Naive thymus-derived CD4-positive, alpha-beta T cell (primary cell): ENCODE measurements at regions not wholly inside any gene's neighbourhood (a gene's known extent, or its start where the extent isn't known, plus 50 kb on each side); places are given as distances from the start of the nearest gene placed in this dataset.

Source experiments
- ATAC-seq: fragments of 150-1000 bp; cut with Tn5 transposase; 2 replicates; pipeline ENCODE4 v1.10.0; 2021; ENCODE audit warnings: mild to moderate bottlenecking, moderate library complexity
- CTCF ChIA-PET: fragments of 350-600 bp; sonication (Branson Sonifier 250); formaldehyde crosslinking; loops from one replicate; lab custom pipeline; 2021; ENCODE audit warnings: antibody characterized with exemption; lab: Charles Lee
- POLR2A ChIA-PET: fragments of 350-600 bp; sonication (Branson Sonifier 250); formaldehyde crosslinking; loops from one replicate; lab custom pipeline; 2021; ENCODE audit warnings: antibody characterized with exemption, inconsistent platforms; lab: Charles Lee
- DNase-seq, 9 donors: peaks; one replicate each; pipeline versions ENCODE4 v3.0.0 to v3.0.0-alpha.2; 2020 to 2022; ENCODE audit warnings: mixed read lengths in 1 of 9
- H3K27ac ChIP-seq: one replicate; pipeline ENCODE4 v1.7.0; 2013; ENCODE audit warnings: mild to moderate bottlenecking, low read depth, low read length, moderate library complexity
- H3K27me3 ChIP-seq, 2 donors: one replicate each; pipeline ENCODE4 v1.7.0; 2013; ENCODE audit warnings: low read length in 2 of 2, mild to moderate bottlenecking in 2 of 2, moderate library complexity in 2 of 2; ENCODE audit not compliant: control insufficient read depth in 2 of 2, insufficient read depth in 2 of 2
- H3K36me3 ChIP-seq, 3 experiments: 1 replicate in 2 of 3; 2 replicates in 1 of 3; pipeline ENCODE4 v1.7.0; 2013; ENCODE audit warnings: low read length in 3 of 3, mild to moderate bottlenecking in 3 of 3, moderate library complexity in 1 of 3; ENCODE audit not compliant: insufficient read depth in 3 of 3, control insufficient read depth in 2 of 3
- H3K4me1 ChIP-seq, 2 donors: one replicate each; pipeline ENCODE4 v1.7.0; 2013; ENCODE audit warnings: low read length in 2 of 2, mild to moderate bottlenecking in 2 of 2, moderate library complexity in 1 of 2; ENCODE audit not compliant: control insufficient read depth in 2 of 2, insufficient read depth in 2 of 2
- H3K4me3 ChIP-seq: 2 replicates; pipeline ENCODE4 v1.7.0; 2013; ENCODE audit warnings: mild to moderate bottlenecking, low read length
- H3K9me3 ChIP-seq, 3 experiments: 1 replicate in 2 of 3; 2 replicates in 1 of 3; pipeline ENCODE4 v1.7.0; 2013; ENCODE audit warnings: low read length in 3 of 3; ENCODE audit not compliant: control insufficient read depth in 2 of 3
- H3K27ac Mint-ChIP-seq, 9 donors: one replicate each; pipeline ENCODE4 v1.8.0; 2020 to 2022; ENCODE audit warnings: mixed read lengths in 9 of 9, mild to moderate bottlenecking in 8 of 9, moderate library complexity in 5 of 9, inconsistent platforms in 2 of 9
- H3K27me3 Mint-ChIP-seq, 5 donors: one replicate each; pipeline ENCODE4 v1.8.0; 2021 to 2022; ENCODE audit warnings: mixed read lengths in 5 of 5, mild to moderate bottlenecking in 1 of 5
- H3K36me3 Mint-ChIP-seq, 5 donors: one replicate each; pipeline ENCODE4 v1.8.0; 2020 to 2022; ENCODE audit warnings: mixed read lengths in 5 of 5, mild to moderate bottlenecking in 3 of 5, inconsistent platforms in 1 of 5
- H3K4me1 Mint-ChIP-seq, 7 donors: one replicate each; pipeline ENCODE4 v1.8.0; 2020 to 2022; ENCODE audit warnings: mixed read lengths in 7 of 7, mild to moderate bottlenecking in 3 of 7, inconsistent platforms in 1 of 7
- H3K4me3 Mint-ChIP-seq, 10 donors: one replicate each; pipeline ENCODE4 v1.8.0; 2020 to 2022; ENCODE audit warnings: mild to moderate bottlenecking in 10 of 10, mixed read lengths in 10 of 10, moderate library complexity in 6 of 10, inconsistent platforms in 2 of 10
- H3K9me3 Mint-ChIP-seq, 11 donors: one replicate each; pipeline ENCODE4 v1.8.0; 2020 to 2022; ENCODE audit warnings: mixed read lengths in 11 of 11, mild to moderate bottlenecking in 4 of 11, inconsistent platforms in 1 of 11, moderate library complexity in 1 of 11
- intact Hi-C, 2 donors: fragments of 100-400 bp; cut with micrococcal nuclease; formaldehyde crosslinking; loops; one replicate each; pipeline ENCODE4 v1.15.1; 2023

DNA sequence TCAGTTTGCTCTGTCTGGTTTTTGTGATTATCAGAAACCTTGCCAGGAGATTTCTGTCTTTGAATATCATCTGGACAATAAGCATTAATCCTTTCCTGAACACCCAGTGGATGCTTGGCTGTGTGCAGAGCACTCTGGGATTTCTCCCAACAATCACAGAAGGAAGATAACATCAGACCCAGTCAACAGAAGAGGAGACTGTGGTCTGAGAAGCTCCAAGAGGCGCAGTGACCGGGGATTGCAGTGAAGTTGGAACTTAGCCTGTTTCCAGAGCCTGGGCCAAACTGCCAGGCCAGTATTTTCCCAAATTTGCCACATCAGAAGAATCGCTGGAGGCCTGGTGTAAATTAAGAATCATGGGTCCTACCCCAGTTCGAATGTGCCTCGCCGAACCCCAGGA, 264.7 kb downstream of the C16orf95 start:
- Histone ChIP-seq H3K9me3 (no peaks in the 10 kb centered on the region), H3K4me1 (no peaks in the 10 kb centered on the region), H3K27me3 (no peaks in the 10 kb centered on the region), H3K36me3 (no peaks in the 10 kb centered on the region), H3K4me3 (no peak overlapping the region), H3K27ac (no peak overlapping the region)
- ChIA-PET CTCF (no interaction called here), POLR2A (no interaction called here)
- no peak overlapping the region for H3K4me3 Mint-ChIP-seq
- intact Hi-C loops = no loop called here
- ATAC-seq (no peak), DNase-seq (no peak)
- peaks cover 0 to 17% (median 3%) of the 10 kb centered on the region in 11 donors for H3K9me3 Mint-ChIP-seq
- H3K27me3 Mint-ChIP-seq = peaks cover 9 to 36% (median 26%) of the 10 kb centered on the region in 5 donors
- H3K27ac Mint-ChIP-seq = no peak overlapping the region
- no peaks in the 10 kb centered on the region for H3K4me1 Mint-ChIP-seq
- peaks cover 0 to 4% (median 0%) of the 10 kb centered on the region in 5 donors for H3K36me3 Mint-ChIP-seq

GRCh38 chr16:87053016-87053982, 263.9 kb downstream of the C16orf95 start:
- H3K36me3 ChIP-seq = no peaks in the 10 kb centered on the region
- Mint-ChIP-seq H3K9me3 (peaks cover 0 to 17% (median 3%) of the 10 kb centered on the region in 11 donors), H3K36me3 (peaks cover 0 to 4% (median 0%) of the 10 kb centered on the region in 5 donors), H3K27ac (no peak overlapping the region), H3K4me1 (no peaks in the 10 kb centered on the region), H3K4me3 (no peak overlapping the region), H3K27me3 (peaks cover 9 to 36% (median 26%) of the 10 kb centered on the region in 5 donors)
- H3K27ac ChIP-seq = no peak overlapping the region
- H3K4me3 ChIP-seq = no peak overlapping the region
- ChIA-PET CTCF (no interaction called here), POLR2A (no interaction called here)
- no peaks in the 10 kb centered on the region for H3K4me1 ChIP-seq
- ATAC-seq (no peak), DNase-seq (no peak)
- intact Hi-C loops = no loop called here
- H3K27me3 ChIP-seq = no peaks in the 10 kb centered on the region
- no peaks in the 10 kb centered on the region for H3K9me3 ChIP-seq

DNA sequence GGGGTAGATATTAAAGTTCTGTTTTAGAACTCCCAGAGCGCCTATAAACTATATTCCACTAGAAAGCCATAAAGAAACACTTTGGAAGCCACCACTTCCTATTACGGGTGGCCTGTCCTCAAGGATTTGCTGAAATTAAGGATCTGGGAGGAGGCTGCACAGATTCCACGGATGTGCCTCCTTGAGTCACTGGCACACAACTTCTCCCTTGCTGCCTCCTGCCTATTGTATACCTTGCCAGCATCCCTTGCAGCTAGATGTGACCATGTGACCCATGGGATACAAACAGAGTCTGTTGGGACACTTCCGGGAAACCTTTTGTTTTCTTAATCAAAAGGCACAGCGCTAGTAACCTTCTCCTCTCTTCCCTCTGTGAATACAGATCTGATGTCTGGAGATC, 263.0 kb downstream of the C16orf95 start:
- Histone ChIP-seq H3K4me3 (no peak overlapping the region), H3K4me1 (no peaks in the 10 kb centered on the region), H3K27me3 (no peaks in the 10 kb centered on the region), H3K36me3 (no peaks in the 10 kb centered on the region), H3K27ac (no peak overlapping the region), H3K9me3 (no peaks in the 10 kb centered on the region)
- peaks cover 0 to 17% (median 3%) of the 10 kb centered on the region in 11 donors for H3K9me3 Mint-ChIP-seq
- no peak for DNase-seq
- H3K36me3 Mint-ChIP-seq = peaks cover 0 to 4% (median 0%) of the 10 kb centered on the region in 5 donors
- intact Hi-C loops = no loop called here
- no peak for ATAC-seq
- ChIA-PET POLR2A (no interaction called here), CTCF (no interaction called here)
- no peak overlapping the region for H3K4me3 Mint-ChIP-seq
- H3K4me1 Mint-ChIP-seq = no peaks in the 10 kb centered on the region
- peaks cover 9 to 36% (median 31%) of the 10 kb centered on the region in 5 donors for H3K27me3 Mint-ChIP-seq
- H3K27ac Mint-ChIP-seq = no peak overlapping the region

DNA sequence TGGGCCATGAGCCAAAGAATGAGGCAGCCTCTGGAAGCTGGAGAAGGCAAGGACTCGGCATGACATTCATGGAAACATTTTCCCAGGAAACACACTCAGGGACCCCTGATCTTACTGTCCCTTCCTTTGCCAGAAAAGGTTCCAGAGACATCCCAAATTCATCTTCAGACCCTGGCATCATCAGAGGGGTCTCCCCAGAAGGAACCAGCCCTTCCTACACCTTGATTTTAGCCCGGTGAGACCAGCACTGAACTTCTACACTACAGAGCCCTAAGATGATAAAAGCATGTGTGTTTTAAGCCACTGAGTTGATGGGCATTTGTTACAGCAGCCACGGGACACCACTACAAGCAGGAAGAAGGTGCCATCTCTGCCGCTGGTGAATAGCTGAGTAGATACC, 262.3 kb downstream of the C16orf95 start:
- Mint-ChIP-seq H3K4me1 (no peaks in the 10 kb centered on the region), H3K4me3 (no peak overlapping the region), H3K27me3 (peaks cover 9 to 37% (median 36%) of the 10 kb centered on the region in 5 donors), H3K27ac (no peak overlapping the region), H3K36me3 (peaks cover 0 to 4% (median 0%) of the 10 kb centered on the region in 5 donors), H3K9me3 (peaks cover 0 to 17% (median 3%) of the 10 kb centered on the region in 11 donors)
- Histone ChIP-seq H3K27ac (no peak overlapping the region), H3K4me1 (no peaks in the 10 kb centered on the region), H3K9me3 (no peaks in the 10 kb centered on the region), H3K4me3 (no peak overlapping the region), H3K27me3 (no peaks in the 10 kb centered on the region), H3K36me3 (no peaks in the 10 kb centered on the region)
- ATAC-seq (no peak), DNase-seq (no peak)
- CTCF ChIA-PET = no interaction called here
- intact Hi-C loops = no loop called here
- POLR2A ChIA-PET = no interaction called here

- H3K27me3 Mint-ChIP-seq = peaks cover 13 to 43% (median 34%) of the 10 kb centered on the region in 5 donors
- H3K36me3 Mint-ChIP-seq = peaks cover 0 to 4% (median 0%) of the 10 kb centered on the region in 5 donors
- Histone ChIP-seq H3K36me3 (no peaks in the 10 kb centered on the region), H3K9me3 (no peaks in the 10 kb centered on the region), H3K27ac (no peak overlapping the region), H3K4me1 (no peaks in the 10 kb centered on the region), H3K4me3 (no peak overlapping the region), H3K27me3 (no peaks in the 10 kb centered on the region)
- H3K4me1 Mint-ChIP-seq = peaks cover 0 to 4% (median 0%) of the 10 kb centered on the region in 7 donors
- no peak overlapping the region for H3K4me3 Mint-ChIP-seq
- intact Hi-C loops = no loop called here
- ChIA-PET CTCF (no interaction called here), POLR2A (no interaction called here)
- H3K27ac Mint-ChIP-seq = no peak overlapping the region
- DNase-seq (no peak), ATAC-seq (no peak)
- peaks cover 0 to 17% (median 3%) of the 10 kb centered on the region in 11 donors for H3K9me3 Mint-ChIP-seq
These were observed 261.1 kb downstream of the C16orf95 start for GRCh38 chr16:87056083-87056482.

DNA sequence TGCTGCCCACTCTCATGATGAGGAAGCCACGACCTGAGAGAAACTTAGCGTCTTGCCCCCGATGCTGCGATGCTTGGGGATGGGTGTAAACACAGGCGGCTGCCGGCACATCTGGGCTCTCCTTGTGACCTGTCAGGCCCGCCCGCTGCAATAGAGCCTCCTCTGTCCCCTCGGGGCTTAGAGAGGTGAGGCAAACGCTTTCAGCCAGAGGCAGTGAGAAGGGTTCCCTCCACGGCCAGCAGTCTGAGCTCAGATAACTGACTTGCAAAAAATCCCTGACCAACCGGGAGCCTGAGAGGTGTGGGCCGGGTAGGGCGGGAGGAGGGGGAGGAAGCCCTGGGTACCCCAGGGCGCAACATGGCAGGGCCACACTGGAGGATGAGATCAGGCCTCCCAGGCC, 260.6 kb downstream of the C16orf95 start:
- Mint-ChIP-seq H3K4me3 (no peak overlapping the region), H3K27ac (no peak overlapping the region), H3K36me3 (peaks cover 0 to 4% (median 0%) of the 10 kb centered on the region in 5 donors), H3K9me3 (peaks cover 0 to 17% (median 3%) of the 10 kb centered on the region in 11 donors), H3K27me3 (peaks cover 17 to 47% (median 35%) of the 10 kb centered on the region in 5 donors), H3K4me1 (peaks cover 0 to 4% (median 0%) of the 10 kb centered on the region in 7 donors)
- H3K27ac ChIP-seq = no peak overlapping the region
- no peak overlapping the region for H3K4me3 ChIP-seq
- no peaks in the 10 kb centered on the region for H3K36me3 ChIP-seq
- H3K9me3 ChIP-seq = no peaks in the 10 kb centered on the region
- ATAC-seq (no peak), DNase-seq (no peak)
- POLR2A ChIA-PET = no interaction called here
- H3K27me3 ChIP-seq = no peaks in the 10 kb centered on the region
- no peaks in the 10 kb centered on the region for H3K4me1 ChIP-seq
- CTCF ChIA-PET = no interaction called here
- intact Hi-C loops = no loop called here
